HUES64 (cell line): ENCODE measurements at regions not wholly inside any gene's neighbourhood (a gene's known extent, or its start where the extent isn't known, plus 50 kb on each side); places are given as distances from the start of the nearest gene placed in this dataset.
"Not testable (repeated sequence)": the region's sequence is repeated elsewhere in the genome, so short reads cannot be mapped to it uniquely, and the experiment has no call there.

Source experiments
- H3K27ac ChIP-seq: 2 replicates; pipeline ENCODE4 v1.7.0; 2013; ENCODE audit warnings: low read depth, low read length, inconsistent platforms
- H3K27me3 ChIP-seq: 2 replicates; pipeline ENCODE4 v1.6.1; 2013; ENCODE audit warnings: mild to moderate bottlenecking, low read length; ENCODE audit not compliant: insufficient read depth
- H3K36me3 ChIP-seq: 2 replicates; pipeline ENCODE4 v1.6.1; 2013; ENCODE audit warnings: mild to moderate bottlenecking, low read length; ENCODE audit not compliant: insufficient read depth
- H3K4me1 ChIP-seq: 2 replicates; pipeline ENCODE4 v1.6.1; 2013; ENCODE audit warnings: mild to moderate bottlenecking, low read length, moderate library complexity; ENCODE audit not compliant: insufficient read depth
- H3K4me3 ChIP-seq: 2 replicates; pipeline ENCODE4 v1.5.1; 2013; ENCODE audit warnings: mild to moderate bottlenecking, low read length, moderate library complexity
- H3K9ac ChIP-seq: 2 replicates; pipeline ENCODE4 v1.6.1; 2013; ENCODE audit warnings: mild to moderate bottlenecking, low read depth, low read length
- H3K9me3 ChIP-seq: 2 replicates; pipeline ENCODE4 v1.6.1; 2013; ENCODE audit warnings: low read depth, low read length; ENCODE audit not compliant: insufficient read depth
- WGBS: fragments of 150-250, 120-280 bp; methylation state at CpG from one replicate; pipeline ENCODE4 v1.1.7; 2013; ENCODE audit warnings: missing lambda C conversion rate; 5-methylcytosine and 5-hydroxymethylcytosine counted together

DNA sequence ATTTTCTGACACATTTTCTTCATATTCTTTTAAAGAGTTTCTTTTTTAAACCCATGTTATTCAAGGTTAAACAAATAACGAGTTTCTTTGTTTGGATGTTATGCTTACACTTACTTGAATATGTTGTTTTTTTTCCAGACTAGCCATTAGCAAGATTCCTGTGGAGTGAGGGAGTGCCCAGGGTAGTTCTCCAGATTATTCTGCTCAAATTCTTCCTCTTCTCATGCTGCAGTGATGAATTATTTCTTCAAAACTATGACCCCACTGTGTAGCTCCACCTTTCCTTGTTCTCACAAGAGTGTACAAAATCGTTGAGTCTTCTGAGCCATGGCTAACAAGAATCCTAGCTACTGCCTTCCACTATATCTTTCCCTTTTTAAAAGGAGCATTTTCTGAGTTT, 134.1 kb upstream of the ELOVL6 start:
- 0 out of 2 replicates have a peak, but pooled peaks cover 3% of the 10 kb centered on the region for H3K9me3 ChIP-seq
- H3K4me1 ChIP-seq, result no peaks in the 10 kb centered on the region
- no peak overlapping the region for H3K9ac ChIP-seq
- no peak overlapping the region for H3K27ac ChIP-seq
- no peaks in the 10 kb centered on the region for H3K36me3 ChIP-seq
- no peaks in the 10 kb centered on the region for H3K27me3 ChIP-seq
- 95% methylated on average over 2 of the region's 2 CpGs for WGBS
- H3K4me3 ChIP-seq, result no peak overlapping the region

DNA sequence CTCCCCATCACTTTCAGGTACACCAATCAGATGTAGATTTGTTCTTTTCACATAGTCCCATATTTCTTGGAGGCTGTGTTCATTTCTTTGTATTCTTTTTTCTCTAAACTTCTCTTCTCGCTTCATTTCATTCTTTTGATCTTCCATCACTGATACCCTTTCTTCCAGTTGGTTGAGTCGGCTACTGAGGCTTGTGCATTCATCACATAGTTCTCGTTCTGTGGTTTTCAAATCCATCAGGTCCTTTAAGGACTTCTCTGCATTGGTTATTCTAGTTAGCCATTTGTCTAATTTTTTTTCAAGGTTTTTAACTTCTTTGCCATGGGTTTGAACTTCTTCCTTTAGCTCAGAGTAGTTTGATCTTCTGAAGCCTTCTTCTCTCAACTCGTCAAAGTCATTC, 128.0 kb upstream of the ELOVL6 start:
- WGBS, result 91% methylated on average over 3 of the region's 4 CpGs
- not testable (repeated sequence) for H3K27me3 ChIP-seq, H3K4me1 ChIP-seq, H3K4me3 ChIP-seq, H3K9ac ChIP-seq, H3K9me3 ChIP-seq, H3K27ac ChIP-seq, H3K36me3 ChIP-seq

GRCh38 chr4:110310795-110311194, 112.4 kb upstream of the ELOVL6 start:
- Histone ChIP-seq H3K36me3 (no peaks in the 10 kb centered on the region), H3K9me3 (no peaks in the 10 kb centered on the region), H3K27me3 (no peaks in the 10 kb centered on the region), H3K27ac (no peak overlapping the region), H3K4me1 (no peaks in the 10 kb centered on the region), H3K9ac (no peak overlapping the region), H3K4me3 (no peak overlapping the region)
- WGBS, result 78% methylated on average over 1 of the region's 1 CpG

GRCh38 chr4:110309675-110310074, 111.3 kb upstream of the ELOVL6 start:
- H3K4me3 ChIP-seq, result no peak overlapping the region
- H3K27me3 ChIP-seq, result no peaks in the 10 kb centered on the region
- H3K27ac ChIP-seq, result no peak overlapping the region
- no peaks in the 10 kb centered on the region for H3K36me3 ChIP-seq
- no peak overlapping the region for H3K9ac ChIP-seq
- H3K4me1 ChIP-seq, result no peaks in the 10 kb centered on the region
- H3K9me3 ChIP-seq, result no peaks in the 10 kb centered on the region

DNA sequence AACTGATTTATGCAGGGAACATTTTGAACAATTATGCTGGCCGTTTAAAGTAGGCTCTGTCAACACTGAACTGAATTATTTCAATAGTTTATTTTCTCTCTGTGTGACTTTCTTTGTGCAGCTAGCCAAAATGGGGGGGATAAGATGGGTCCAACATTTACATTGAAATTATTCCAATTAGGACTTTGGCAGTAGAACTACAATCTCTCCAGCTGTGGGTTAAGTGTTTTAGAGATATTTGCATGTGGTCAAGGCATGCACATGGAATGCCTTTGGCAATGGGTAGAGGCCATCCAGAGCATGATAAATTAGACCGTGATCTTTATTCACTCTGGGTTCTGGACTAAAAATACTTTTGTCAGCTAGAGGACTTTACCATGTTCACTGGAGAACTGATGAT, 107.9 kb upstream of the ELOVL6 start:
- Histone ChIP-seq H3K4me3 (no peak overlapping the region), H3K27me3 (no peaks in the 10 kb centered on the region), H3K27ac (no peak overlapping the region), H3K4me1 (no peaks in the 10 kb centered on the region), H3K9me3 (no peaks in the 10 kb centered on the region), H3K9ac (no peak overlapping the region), H3K36me3 (no peaks in the 10 kb centered on the region)
- 86% methylated on average over 2 of the region's 2 CpGs for WGBS

- H3K9me3 ChIP-seq, result no peaks in the 10 kb centered on the region
- no peaks in the 10 kb centered on the region for H3K27me3 ChIP-seq
- H3K4me3 ChIP-seq, result no peak overlapping the region
- no peak overlapping the region for H3K27ac ChIP-seq
- WGBS, result 93% methylated on average over 2 of the region's 4 CpGs
- H3K9ac ChIP-seq, result no peak overlapping the region
- H3K4me1 ChIP-seq, result no peaks in the 10 kb centered on the region
- no peaks in the 10 kb centered on the region for H3K36me3 ChIP-seq
Observed at GRCh38 chr4:110305455-110305854, 107.0 kb upstream of the ELOVL6 start.

- H3K27me3 ChIP-seq, result no peaks in the 10 kb centered on the region
- no peaks in the 10 kb centered on the region for H3K9me3 ChIP-seq
- H3K9ac ChIP-seq, result no peak overlapping the region
- 82% methylated on average over 1 of the region's 2 CpGs for WGBS
- no peaks in the 10 kb centered on the region for H3K4me1 ChIP-seq
- H3K36me3 ChIP-seq, result no peaks in the 10 kb centered on the region
- no peak overlapping the region for H3K27ac ChIP-seq
- no peak overlapping the region for H3K4me3 ChIP-seq
Observed at GRCh38 chr4:110296892-110297291, 98.5 kb upstream of the ELOVL6 start.

DNA sequence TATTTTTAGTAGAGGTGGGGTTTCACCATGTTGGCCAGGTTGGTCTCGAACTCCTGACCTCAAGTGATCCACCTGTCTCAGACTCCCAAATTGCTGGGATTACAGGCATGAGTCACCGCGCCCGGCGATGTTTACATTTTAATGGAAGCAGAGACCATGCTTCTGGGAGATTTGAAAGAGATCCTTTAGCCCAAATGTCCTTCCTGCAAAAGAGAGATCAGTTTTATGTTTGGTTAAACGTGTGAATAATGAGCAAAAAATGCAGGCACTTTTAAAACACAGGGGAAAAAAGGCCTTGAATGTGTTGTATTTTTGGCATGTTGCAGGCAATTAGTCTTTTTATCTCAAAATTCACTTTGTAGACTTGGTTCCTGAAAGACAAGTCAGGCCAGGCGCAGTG, 95.8 kb upstream of the ELOVL6 start:
- no peaks in the 10 kb centered on the region for H3K36me3 ChIP-seq
- no peaks in the 10 kb centered on the region for H3K27me3 ChIP-seq
- H3K27ac ChIP-seq, result no peak overlapping the region
- H3K4me3 ChIP-seq, result no peak overlapping the region
- H3K9ac ChIP-seq, result no peak overlapping the region
- 89% methylated on average over 7 of the region's 7 CpGs for whole genome bisulfite sequencing
- H3K4me1 ChIP-seq, result 0 out of 2 replicates have a peak, but pooled peaks cover 2% of the 10 kb centered on the region
- H3K9me3 ChIP-seq, result no peaks in the 10 kb centered on the region

GRCh38 chr4:110292994-110293744, 94.8 kb upstream of the ELOVL6 start:
- H3K4me1 ChIP-seq, result 0 out of 2 replicates have a peak, but pooled peaks cover 2% of the 10 kb centered on the region
- no peaks in the 10 kb centered on the region for H3K36me3 ChIP-seq
- H3K4me3 ChIP-seq, result no peak overlapping the region
- WGBS, result 93% methylated on average over 23 of the region's 23 CpGs
- no peak overlapping the region for H3K9ac ChIP-seq
- H3K9me3 ChIP-seq, result no peaks in the 10 kb centered on the region
- H3K27me3 ChIP-seq, result no peaks in the 10 kb centered on the region
- no peak overlapping the region for H3K27ac ChIP-seq

GRCh38 chr4:110290511-110290910, 92.1 kb upstream of the ELOVL6 start:
- H3K4me3 ChIP-seq, result no peak overlapping the region
- no peaks in the 10 kb centered on the region for H3K27me3 ChIP-seq
- no peak overlapping the region for H3K27ac ChIP-seq
- 0 out of 2 replicates have a peak, but pooled peaks cover 2% of the 10 kb centered on the region for H3K4me1 ChIP-seq
- H3K9ac ChIP-seq, result no peak overlapping the region
- WGBS, result 82% methylated on average over 1 of the region's 1 CpG
- no peaks in the 10 kb centered on the region for H3K9me3 ChIP-seq
- no peaks in the 10 kb centered on the region for H3K36me3 ChIP-seq

DNA sequence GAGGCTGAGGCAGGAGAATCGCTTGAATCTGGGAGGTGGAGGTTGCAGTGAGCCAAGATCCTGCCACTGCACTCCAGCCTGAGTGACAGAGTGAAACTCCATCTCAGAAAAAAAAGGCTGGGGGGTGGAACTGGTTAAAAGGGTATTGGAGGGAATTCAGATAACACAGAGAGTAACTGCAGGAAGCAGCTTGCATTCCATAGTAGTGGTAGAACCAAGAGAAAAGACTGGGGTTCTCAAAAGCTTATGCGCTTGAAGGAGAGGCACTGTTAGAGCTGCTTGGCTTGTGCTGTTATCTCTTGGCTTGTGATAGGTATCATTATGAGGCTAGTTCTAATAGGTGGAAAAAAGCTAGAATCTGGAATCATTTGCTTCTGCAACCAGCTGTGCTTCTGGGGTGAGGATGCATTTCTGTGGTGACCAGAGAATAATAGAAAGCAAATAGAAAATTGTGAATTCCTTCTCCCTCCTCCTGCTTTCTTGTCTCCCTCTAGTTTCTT, 91.2 kb upstream of the ELOVL6 start:
- H3K27ac ChIP-seq, result no peak overlapping the region
- no peak overlapping the region for H3K4me3 ChIP-seq
- no peaks in the 10 kb centered on the region for H3K36me3 ChIP-seq
- H3K9ac ChIP-seq, result no peak overlapping the region
- WGBS, result 90% methylated on average over 2 of the region's 2 CpGs
- no peaks in the 10 kb centered on the region for H3K9me3 ChIP-seq
- 0 out of 2 replicates have a peak, but pooled peaks cover 2% of the 10 kb centered on the region for H3K4me1 ChIP-seq
- no peaks in the 10 kb centered on the region for H3K27me3 ChIP-seq
